HCT116 (cell line): ENCODE measurements at regions not wholly inside any gene's neighbourhood (a gene's known extent, or its start where the extent isn't known, plus 50 kb on each side); places are given as distances from the start of the nearest gene placed in this dataset.

Source experiments
- ATAC-seq: fragments of 200-7000 bp; cut with Tn5 transposase; 2 replicates; pipeline ENCODE4 v1.9.1; 2020; ENCODE audit warnings: mild to moderate bottlenecking, moderate library complexity
- BruUV-seq: library from RNA; stranded (reverse); fragments of 400-500 nt; replicated peaks from 2 replicates; lab custom pipeline; 2021; lab: Mats Ljungman, UMichigan
- CTCF ChIA-PET: fragments of 300-600 bp; sonication (Branson Sonifier 250); formaldehyde crosslinking; loops from one replicate; lab custom pipeline; 2021; ENCODE audit warnings: antibody characterized with exemption; lab: Charles Lee
- POLR2A ChIA-PET: fragments of 300-600, 350-600 bp; sonication (Branson Sonifier 250); formaldehyde crosslinking; loops from one replicate; lab custom pipeline; 2021; ENCODE audit warnings: antibody characterized with exemption; lab: Charles Lee
- RAD21 ChIA-PET, 2 experiments: fragments of 300-600 bp; sonication (Branson Sonifier 250); formaldehyde crosslinking; loops; one replicate each; lab custom pipeline; 2023; ENCODE audit warnings: low total read pairs in 2 of 2; ENCODE audit not compliant: uncharacterized antibody in 2 of 2, unreplicated experiment in 2 of 2, low non-redundant PET in 1 of 2; lab: Charles Lee
- DNase-seq: peaks from one replicate; pipeline ENCODE4 v3.0.0-alpha.2; 2010; ENCODE audit warnings: low read depth, low spot score
- H2AFZ ChIP-seq: fragments of 200-600 bp; shearing (Covaris generic), sonication (generic); 2 replicates; pipeline ENCODE4 v1.6.1; 2017; ENCODE audit warnings: low read depth, mixed run types, mixed read lengths, antibody characterized with exemption, low read length; ENCODE audit not compliant: poor library complexity, severe bottlenecking
- H3K27ac ChIP-seq: 2 replicates; pipeline ENCODE4 v1.5.1; 2012; ENCODE audit warnings: low read depth, low read length
- H3K27me3 ChIP-seq: fragments of 200-600 bp; sonication (generic); 2 replicates; pipeline ENCODE4 v1.6.1; 2016; ENCODE audit warnings: mixed run types, low read length, mixed read lengths; ENCODE audit not compliant: insufficient read depth
- H3K36me3 ChIP-seq, 2 experiments: fragments of 200-500 bp in 1 of 2; fragments of 200-600 bp in 1 of 2; sonication (Bioruptor generic) in 1 of 2; sonication (generic) in 1 of 2; 2 replicates each; pipeline versions ENCODE4 v1.5.1 to v1.6.1; 2014 to 2016; ENCODE audit warnings: low read length in 2 of 2, inconsistent platforms in 1 of 2, mixed read lengths in 1 of 2, mixed run types in 1 of 2; ENCODE audit not compliant: insufficient read depth in 2 of 2, control insufficient read depth in 1 of 2
- H3K4me1 ChIP-seq, 2 experiments: fragments of 200-600 bp in 1 of 2; sonication (generic) in 1 of 2; 2 replicates each; pipeline versions ENCODE4 v1.5.1 to v1.6.1; 2012 to 2017; ENCODE audit warnings: low read length in 2 of 2, inconsistent platforms in 1 of 2, mild to moderate bottlenecking in 1 of 2, mixed read lengths in 1 of 2, mixed run types in 1 of 2, moderate library complexity in 1 of 2; ENCODE audit not compliant: insufficient read depth in 2 of 2, control insufficient read depth in 1 of 2
- H3K4me2 ChIP-seq: fragments of 200-600 bp; sonication (generic); 2 replicates; pipeline ENCODE4 v1.6.1; 2017; ENCODE audit warnings: mixed run types, low read length, mixed read lengths
- H3K4me3 ChIP-seq, 2 experiments: fragments of 200-600 bp in 1 of 2; sonication (generic) in 1 of 2; replicated peaks in 1 of 2; 2 replicates each; pipeline ENCODE4 v1.5.1; 2011 to 2016; ENCODE audit warnings: low read length in 2 of 2, control low read depth in 1 of 2, low read depth in 1 of 2, mild to moderate bottlenecking in 1 of 2, mixed read lengths in 1 of 2, mixed run types in 1 of 2
- H3K79me2 ChIP-seq: fragments of 200-600 bp; sonication (generic); 2 replicates; pipeline ENCODE4 v1.6.1; 2017; ENCODE audit warnings: mild to moderate bottlenecking, mixed run types, low read length, moderate library complexity, mixed read lengths; ENCODE audit not compliant: insufficient read depth
- H3K9ac ChIP-seq: fragments of 200-600 bp; sonication (generic); 2 replicates; pipeline ENCODE4 v1.6.1; 2016; ENCODE audit warnings: low read length, mixed read lengths
- H3K9me2 ChIP-seq: fragments of 200-600 bp; sonication (generic), shearing (Covaris generic); 2 replicates; pipeline ENCODE4 v1.6.1; 2017; ENCODE audit warnings: mixed run types, mild to moderate bottlenecking, moderate library complexity; ENCODE audit not compliant: insufficient read depth
- H3K9me3 ChIP-seq, 2 experiments: fragments of 200-500 bp in 1 of 2; fragments of 200-600 bp in 1 of 2; sonication (Bioruptor generic) in 1 of 2; sonication (generic) in 1 of 2; 2 replicates each; pipeline ENCODE4 v1.6.1; 2014 to 2017; ENCODE audit warnings: low read length in 2 of 2, mixed read lengths in 2 of 2, inconsistent platforms in 1 of 2, low read depth in 1 of 2, mild to moderate bottlenecking in 1 of 2, mixed run types in 1 of 2, moderate library complexity in 1 of 2; ENCODE audit not compliant: control insufficient read depth in 1 of 2, insufficient read depth in 1 of 2
- H4K20me1 ChIP-seq: fragments of 200-600 bp; sonication (generic), shearing (Covaris generic); 2 replicates; pipeline ENCODE4 v1.6.1; 2017; ENCODE audit warnings: mixed run types, mild to moderate bottlenecking, moderate library complexity; ENCODE audit not compliant: insufficient read depth
- CBX3 ChIP-seq: IDR thresholded peaks from 2 replicates; pipeline ENCODE4 v1.6.1; 2012; ENCODE audit warnings: low read depth
- EGR1 ChIP-seq: IDR thresholded peaks from 2 replicates; pipeline ENCODE4 v1.6.1; 2012; ENCODE audit warnings: low read depth
- EZH2phosphoT487 ChIP-seq: fragments of 200-600 bp; IDR thresholded peaks from 2 replicates; pipeline ENCODE4 v1.6.1; 2018; ENCODE audit warnings: antibody characterized with exemption, borderline replicate concordance
- FOSL1 ChIP-seq: IDR thresholded peaks from 2 replicates; pipeline ENCODE4 v1.6.1; 2012; ENCODE audit warnings: low read depth
- SP1 ChIP-seq: IDR thresholded peaks from 2 replicates; pipeline ENCODE4 v1.6.1; 2012; ENCODE audit warnings: low read depth
- TCF7L2 ChIP-seq: IDR thresholded peaks from 2 replicates; pipeline ENCODE4 v1.7.0; 2011; ENCODE audit warnings: borderline replicate concordance, inconsistent platforms; ENCODE audit not compliant: insufficient read depth, insufficient read length; ENCODE audit errors: extremely low read depth
- ZFX ChIP-seq: fragments of 450-650 bp; IDR thresholded peaks from 2 replicates; pipeline ENCODE4 v1.6.1; 2017
- intact Hi-C: fragments of 100-400 bp; cut with micrococcal nuclease; formaldehyde crosslinking; loops from 2 replicates; pipeline ENCODE4 v1.10.0; 2022
- TF ChIP-seq, protein P1 (sequence below), 3 experiments: fragments of 200-600 bp in 1 of 3; sonication (generic) in 1 of 3; IDR thresholded peaks in 2 of 3; conservative IDR thresholded peaks in 1 of 3; 2 replicates each; pipeline ENCODE4 v1.5.1; 2012 to 2017; ENCODE audit warnings: low read depth in 2 of 3, low read length in 2 of 3, antibody characterized with exemption in 1 of 3, borderline replicate concordance in 1 of 3, control low read depth in 1 of 3, mild to moderate bottlenecking in 1 of 3, mixed read lengths in 1 of 3, mixed run types in 1 of 3, moderate library complexity in 1 of 3; ENCODE audit not compliant: insufficient read depth in 1 of 3
- TF ChIP-seq, protein P2 (sequence below): IDR thresholded peaks from 2 replicates; pipeline ENCODE4 v1.6.1; 2012

DNA sequence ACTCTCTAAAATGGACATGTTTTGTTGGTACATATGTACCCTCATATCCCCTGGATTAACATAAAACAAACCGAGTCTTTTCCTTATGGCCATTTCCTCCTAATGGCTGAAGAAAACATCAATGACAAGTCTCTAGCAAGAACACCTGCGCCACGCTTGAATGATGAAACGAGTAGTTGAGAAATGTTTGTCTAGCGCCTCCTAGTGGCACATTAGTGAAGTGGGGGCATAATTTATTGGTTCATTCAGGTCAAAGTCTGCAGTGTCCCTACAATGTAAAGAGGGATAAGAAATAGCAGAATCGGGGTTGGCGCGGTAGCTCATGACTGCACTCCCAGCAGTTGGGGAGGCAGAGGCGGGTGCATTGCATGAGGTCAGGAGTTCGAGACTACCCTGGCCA, 391.8 kb upstream of the USP9Y start:
- intact Hi-C loops: no loop called here
- H3K27me3 ChIP-seq: no peaks in the 10 kb centered on the region
- BruUV-seq: no TSS peak
- H3K4me1 ChIP-seq: no peaks in the 10 kb centered on the region
- DNase-seq (peak; percentile 1), ATAC-seq (no peak)
- H3K9ac ChIP-seq: no peak overlapping the region
- H4K20me1 ChIP-seq: no peaks in the 10 kb centered on the region
- RAD21 ChIA-PET: no interaction called here
- no peaks in the 10 kb centered on the region for H3K79me2 ChIP-seq
- no peak overlapping the region for H3K4me2 ChIP-seq
- no peak overlapping the region for H3K4me3 ChIP-seq
- CTCF ChIA-PET: no interaction called here
- no peaks in the 10 kb centered on the region for H3K36me3 ChIP-seq
- no peaks in the 10 kb centered on the region for H3K9me2 ChIP-seq
- H3K9me3 ChIP-seq: no peaks in the 10 kb centered on the region
- TF ChIP-seq SP1 (no peak), TCF7L2 (no peak)
- TF ChIP-seq, protein P1, sequence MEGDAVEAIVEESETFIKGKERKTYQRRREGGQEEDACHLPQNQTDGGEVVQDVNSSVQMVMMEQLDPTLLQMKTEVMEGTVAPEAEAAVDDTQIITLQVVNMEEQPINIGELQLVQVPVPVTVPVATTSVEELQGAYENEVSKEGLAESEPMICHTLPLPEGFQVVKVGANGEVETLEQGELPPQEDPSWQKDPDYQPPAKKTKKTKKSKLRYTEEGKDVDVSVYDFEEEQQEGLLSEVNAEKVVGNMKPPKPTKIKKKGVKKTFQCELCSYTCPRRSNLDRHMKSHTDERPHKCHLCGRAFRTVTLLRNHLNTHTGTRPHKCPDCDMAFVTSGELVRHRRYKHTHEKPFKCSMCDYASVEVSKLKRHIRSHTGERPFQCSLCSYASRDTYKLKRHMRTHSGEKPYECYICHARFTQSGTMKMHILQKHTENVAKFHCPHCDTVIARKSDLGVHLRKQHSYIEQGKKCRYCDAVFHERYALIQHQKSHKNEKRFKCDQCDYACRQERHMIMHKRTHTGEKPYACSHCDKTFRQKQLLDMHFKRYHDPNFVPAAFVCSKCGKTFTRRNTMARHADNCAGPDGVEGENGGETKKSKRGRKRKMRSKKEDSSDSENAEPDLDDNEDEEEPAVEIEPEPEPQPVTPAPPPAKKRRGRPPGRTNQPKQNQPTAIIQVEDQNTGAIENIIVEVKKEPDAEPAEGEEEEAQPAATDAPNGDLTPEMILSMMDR (IDR thresholded peaks at IDR 0.05 in 2 of 3, conservative IDR thresholded peaks at IDR 0.05 in 1 of 3; ENCODE audit: borderline replicate concordance in 1 of 3, insufficient read depth in 1 of 3, low read depth in 2 of 3, low read length in 2 of 3): peak in 2 of 3 experiments; percentile 29 to 38; a peak in 4 of 6 replicates
- POLR2A ChIA-PET: no interaction called here
- H2AFZ ChIP-seq: no peak overlapping the region
- no peak overlapping the region for H3K27ac ChIP-seq

DNA sequence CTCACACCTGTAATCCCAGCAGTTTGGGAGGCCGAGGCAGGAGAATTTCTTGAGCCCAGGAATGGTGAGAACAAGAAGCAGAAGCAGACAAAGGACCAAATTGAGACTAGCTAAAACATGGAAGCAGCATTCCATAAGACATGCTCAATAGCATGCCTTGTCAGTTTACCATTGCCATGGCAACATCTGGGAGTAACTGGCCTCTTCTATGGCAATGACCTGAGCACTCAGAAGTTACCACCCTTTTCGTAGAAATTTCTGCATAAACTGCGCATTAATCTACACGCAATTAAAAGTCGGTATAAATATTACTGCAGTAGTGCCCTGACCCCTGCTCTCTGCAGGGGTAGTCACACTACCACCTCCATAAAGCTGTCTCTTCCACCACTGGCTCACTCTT, 390.2 kb upstream of the USP9Y start:
- CTCF ChIA-PET: no interaction called here
- intact Hi-C loops: no loop called here
- Histone ChIP-seq H3K9me3 (no peaks in the 10 kb centered on the region), H3K27me3 (no peaks in the 10 kb centered on the region), H3K4me2 (no peak overlapping the region), H3K9me2 (no peaks in the 10 kb centered on the region), H3K4me1 (no peaks in the 10 kb centered on the region), H4K20me1 (no peaks in the 10 kb centered on the region), H3K79me2 (no peaks in the 10 kb centered on the region), H3K4me3 (no peak overlapping the region), H2AFZ (no peak overlapping the region), H3K27ac (no peak overlapping the region), H3K9ac (no peak overlapping the region), H3K36me3 (no peaks in the 10 kb centered on the region)
- DNase-seq (no peak), ATAC-seq (no peak)
- RAD21 ChIA-PET: no interaction called here
- no TSS peak for BruUV-seq
- POLR2A ChIA-PET: no interaction called here
- no peak for TF ChIP-seq EZH2phosphoT487
- no peak for TF ChIP-seq EGR1
- no peak for TF ChIP-seq CBX3
- no peak for TF ChIP-seq FOSL1
- TF ChIP-seq, protein P1 (IDR thresholded peaks at IDR 0.05 in 2 of 3, conservative IDR thresholded peaks at IDR 0.05 in 1 of 3; ENCODE audit: borderline replicate concordance in 1 of 3, insufficient read depth in 1 of 3, low read depth in 2 of 3, low read length in 2 of 3): no peak
- no peak for TF ChIP-seq ZFX
- TF ChIP-seq, protein P2, sequence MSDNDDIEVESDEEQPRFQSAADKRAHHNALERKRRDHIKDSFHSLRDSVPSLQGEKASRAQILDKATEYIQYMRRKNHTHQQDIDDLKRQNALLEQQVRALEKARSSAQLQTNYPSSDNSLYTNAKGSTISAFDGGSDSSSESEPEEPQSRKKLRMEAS: no peak
